LNCAP (cell line): ENCODE measurements at regions not wholly inside any gene's neighbourhood (a gene's known extent, or its start where the extent isn't known, plus 50 kb on each side); places are given as distances from the start of the nearest gene placed in this dataset.

Source experiments
- CTCF ChIP-seq: fragments of 450-650 bp; IDR thresholded peaks from 2 replicates; pipeline ENCODE4 v1.5.1; 2017; ENCODE audit warnings: mild to moderate bottlenecking

GRCh38 chr14:100442498-100443490 lies 119.7 kb downstream of the SLC25A47 start:
- no peak for TF ChIP-seq CTCF

GRCh38 chr14:100443603-100444002 lies 120.5 kb downstream of the SLC25A47 start:
- no peak for TF ChIP-seq CTCF

- TF ChIP-seq CTCF, result no peak
These were observed 122.4 kb downstream of the SLC25A47 start for GRCh38 chr14:100445436-100446088.

GRCh38 chr14:100446572-100446971 lies 123.4 kb downstream of the SLC25A47 start:
- no peak for TF ChIP-seq CTCF

- no peak for TF ChIP-seq CTCF
These were observed 125.2 kb downstream of the SLC25A47 start for GRCh38 chr14:100448376-100448775.

- TF ChIP-seq CTCF, result no peak
These were observed 126.3 kb downstream of the SLC25A47 start for GRCh38 chr14:100449225-100449987.

GRCh38 chr14:100450049-100450448 lies 126.9 kb downstream of the SLC25A47 start:
- TF ChIP-seq CTCF, result no peak
